ENCODE measurements at regions not wholly inside any gene's neighbourhood (a gene's known extent, or its start where the extent isn't known, plus 50 kb on each side); places are given as distances from the start of the nearest gene placed in this dataset.

GRCh38 chr5:63726496-63726895 is 235.7 kb downstream of the HTR1A start:
- no peak for DNase-seq

- no peak for DNase-seq
These were observed 243.1 kb downstream of the HTR1A start for GRCh38 chr5:63719147-63719546.

GRCh38 chr5:63700241-63700640 is 262.0 kb downstream of the HTR1A start:
- no peak for DNase-seq

GRCh38 chr5:63697811-63698210 is 264.4 kb downstream of the HTR1A start:
- DNase-seq, result no peak

GRCh38 chr5:63690546-63690945 is 271.7 kb downstream of the HTR1A start:
- DNase-seq, result no peak

GRCh38 chr5:63687854-63688516 is 274.3 kb downstream of the HTR1A start:
- no peak for DNase-seq

GRCh38 chr5:63686938-63687337 is 275.3 kb downstream of the HTR1A start:
- DNase-seq, result no peak

GRCh38 chr5:63686181-63686580 is 276.1 kb downstream of the HTR1A start:
- DNase-seq, result no peak

GRCh38 chr5:63685454-63685853 is 276.8 kb downstream of the HTR1A start:
- DNase-seq, result no peak

GRCh38 chr5:63674881-63675280 is 287.4 kb downstream of the HTR1A start:
- DNase-seq, result no peak

GRCh38 chr5:63655043-63655442 is 307.2 kb downstream of the HTR1A start:
- no peak for DNase-seq

GRCh38 chr5:63650581-63650980 is 311.7 kb downstream of the HTR1A start:
- no peak for DNase-seq

- DNase-seq, result no peak
These were observed 313.9 kb downstream of the HTR1A start for GRCh38 chr5:63648376-63648775.

GRCh38 chr5:63629951-63630630 is 332.2 kb downstream of the HTR1A start:
- no peak for DNase-seq

- DNase-seq, result no peak
These were observed 348.8 kb downstream of the HTR1A start for GRCh38 chr5:63613442-63613841.

- no peak for DNase-seq
These were observed 358.2 kb downstream of the HTR1A start for GRCh38 chr5:63603996-63604395.

GRCh38 chr5:63602971-63603370 is 359.3 kb downstream of the HTR1A start:
- no peak for DNase-seq

- DNase-seq, result no peak
These were observed 366.0 kb downstream of the HTR1A start for GRCh38 chr5:63596254-63596653.

GRCh38 chr5:63573380-63573779 is 388.9 kb downstream of the HTR1A start:
- no peak for DNase-seq

GRCh38 chr5:63572740-63573139 is 389.5 kb downstream of the HTR1A start:
- DNase-seq, result no peak

GRCh38 chr5:63570752-63571151 is 391.5 kb downstream of the HTR1A start:
- DNase-seq, result no peak

- DNase-seq, result no peak
These were observed 397.5 kb downstream of the HTR1A start for GRCh38 chr5:63564789-63565188.

GRCh38 chr5:63563008-63563917 is 399.0 kb downstream of the HTR1A start:
- DNase-seq, result no peak

- no peak for DNase-seq
These were observed 406.4 kb downstream of the HTR1A start for GRCh38 chr5:63555874-63556273.
